ENCODE measurements at regions not wholly inside any gene's neighbourhood (a gene's known extent, or its start where the extent isn't known, plus 50 kb on each side); places are given as distances from the start of the nearest gene placed in this dataset.

- Histone ChIP-seq H3K4me3 (replicated peaks; ENCODE audit: low read depth, low read length) (no peak overlapping the region), H3K27me3 (replicated peaks; ENCODE audit: control insufficient read depth, insufficient read depth, low read length) (no peaks in the 10 kb centered on the region), H3K36me3 (ENCODE audit: control insufficient read depth, insufficient read depth, low read length) (no peaks in the 10 kb centered on the region)
- DNase-seq (ENCODE audit: extremely low read depth, insufficient read length), result no peak
- TF ChIP-seq, protein P1, sequence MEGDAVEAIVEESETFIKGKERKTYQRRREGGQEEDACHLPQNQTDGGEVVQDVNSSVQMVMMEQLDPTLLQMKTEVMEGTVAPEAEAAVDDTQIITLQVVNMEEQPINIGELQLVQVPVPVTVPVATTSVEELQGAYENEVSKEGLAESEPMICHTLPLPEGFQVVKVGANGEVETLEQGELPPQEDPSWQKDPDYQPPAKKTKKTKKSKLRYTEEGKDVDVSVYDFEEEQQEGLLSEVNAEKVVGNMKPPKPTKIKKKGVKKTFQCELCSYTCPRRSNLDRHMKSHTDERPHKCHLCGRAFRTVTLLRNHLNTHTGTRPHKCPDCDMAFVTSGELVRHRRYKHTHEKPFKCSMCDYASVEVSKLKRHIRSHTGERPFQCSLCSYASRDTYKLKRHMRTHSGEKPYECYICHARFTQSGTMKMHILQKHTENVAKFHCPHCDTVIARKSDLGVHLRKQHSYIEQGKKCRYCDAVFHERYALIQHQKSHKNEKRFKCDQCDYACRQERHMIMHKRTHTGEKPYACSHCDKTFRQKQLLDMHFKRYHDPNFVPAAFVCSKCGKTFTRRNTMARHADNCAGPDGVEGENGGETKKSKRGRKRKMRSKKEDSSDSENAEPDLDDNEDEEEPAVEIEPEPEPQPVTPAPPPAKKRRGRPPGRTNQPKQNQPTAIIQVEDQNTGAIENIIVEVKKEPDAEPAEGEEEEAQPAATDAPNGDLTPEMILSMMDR (IDR thresholded peaks at IDR 0.05; ENCODE audit: insufficient read depth, low read length, poor library complexity, severe bottlenecking), result no peak
These were observed 176.9 kb downstream of the ASB1 start for GRCh38 chr2:238603596-238603995.

GRCh38 chr2:238606311-238606710 lies 179.6 kb downstream of the ASB1 start:
- Histone ChIP-seq H3K4me3 (replicated peaks; ENCODE audit: low read depth, low read length) (no peak overlapping the region), H3K36me3 (ENCODE audit: control insufficient read depth, insufficient read depth, low read length) (no peaks in the 10 kb centered on the region), H3K27me3 (replicated peaks; ENCODE audit: control insufficient read depth, insufficient read depth, low read length) (no peaks in the 10 kb centered on the region)
- no peak for DNase-seq (ENCODE audit: extremely low read depth, insufficient read length)
- TF ChIP-seq, protein P1 (IDR thresholded peaks at IDR 0.05; ENCODE audit: insufficient read depth, low read length, poor library complexity, severe bottlenecking), result no peak

DNA sequence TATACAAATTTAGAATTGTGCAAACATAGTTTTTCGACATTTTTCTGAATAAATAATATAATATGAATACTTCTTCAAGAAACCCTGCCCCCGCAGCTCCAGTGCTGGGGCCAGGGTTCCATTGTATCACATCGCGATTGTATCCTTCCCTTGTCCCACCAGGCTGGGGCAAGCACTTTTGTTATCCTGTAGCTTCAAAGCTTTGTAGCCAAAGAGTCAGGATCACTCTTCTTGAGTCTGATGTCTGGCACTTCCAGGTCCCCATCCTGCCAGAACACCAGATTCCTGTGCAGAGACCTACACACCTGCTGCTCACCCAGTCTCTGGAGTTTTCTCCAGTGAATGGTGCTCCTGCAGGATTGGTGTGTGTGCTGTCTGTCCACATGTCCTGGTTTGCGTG lies 186.9 kb downstream of the ASB1 start:
- DNase-seq (ENCODE audit: extremely low read depth, insufficient read length), result no peak
- Histone ChIP-seq H3K4me3 (replicated peaks; ENCODE audit: low read depth, low read length) (no peak overlapping the region), H3K36me3 (ENCODE audit: control insufficient read depth, insufficient read depth, low read length) (no peaks in the 10 kb centered on the region), H3K27me3 (replicated peaks; ENCODE audit: control insufficient read depth, insufficient read depth, low read length) (no peaks in the 10 kb centered on the region; the same call in 1 of the 2 replicates)
- TF ChIP-seq, protein P1 (IDR thresholded peaks at IDR 0.05; ENCODE audit: insufficient read depth, low read length, poor library complexity, severe bottlenecking), result no peak

- Histone ChIP-seq H3K4me3 (replicated peaks; ENCODE audit: low read depth, low read length) (no peak overlapping the region), H3K27me3 (replicated peaks; ENCODE audit: control insufficient read depth, insufficient read depth, low read length) (no peaks in the 10 kb centered on the region; the same call in 1 of the 2 replicates), H3K36me3 (ENCODE audit: control insufficient read depth, insufficient read depth, low read length) (no peaks in the 10 kb centered on the region)
- TF ChIP-seq, protein P1 (IDR thresholded peaks at IDR 0.05; ENCODE audit: insufficient read depth, low read length, poor library complexity, severe bottlenecking), result no peak
- no peak for DNase-seq (ENCODE audit: extremely low read depth, insufficient read length)
These were observed 187.6 kb downstream of the ASB1 start for GRCh38 chr2:238614376-238614775.

DNA sequence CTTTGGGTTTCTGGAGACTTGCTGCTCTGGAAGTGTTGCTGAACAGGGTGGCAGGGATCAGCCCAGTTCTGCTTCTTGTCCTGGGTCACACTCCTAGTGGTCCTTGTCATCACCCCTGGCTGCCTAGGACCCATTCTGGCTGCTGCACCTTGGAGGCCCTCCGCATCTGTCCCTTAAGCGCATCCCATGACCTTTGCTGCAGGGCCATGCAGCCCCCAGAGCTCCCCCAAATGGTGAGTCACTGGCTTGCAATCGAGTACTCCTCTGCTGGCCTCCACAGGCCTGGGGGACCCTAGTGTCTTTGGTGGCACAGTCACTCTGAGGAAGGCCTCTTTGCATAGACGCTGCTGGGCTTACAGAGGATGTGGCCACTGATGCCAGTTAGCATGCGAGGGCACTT lies 188.5 kb downstream of the ASB1 start:
- H3K4me3 ChIP-seq (replicated peaks; ENCODE audit: low read depth, low read length), result no peak overlapping the region
- no peaks in the 10 kb centered on the region; the same call in 1 of the 2 replicates for H3K27me3 ChIP-seq (replicated peaks; ENCODE audit: control insufficient read depth, insufficient read depth, low read length)

More for the DNA sequence above, 188.5 kb downstream of the ASB1 start:
- H3K36me3 ChIP-seq (ENCODE audit: control insufficient read depth, insufficient read depth, low read length), result no peaks in the 10 kb centered on the region
- TF ChIP-seq, protein P1 (IDR thresholded peaks at IDR 0.05; ENCODE audit: insufficient read depth, low read length, poor library complexity, severe bottlenecking), result no peak
- no peak for DNase-seq (ENCODE audit: extremely low read depth, insufficient read length)

All from GM06990 (cell line).